Esophagus squamous epithelium (tissue), 4 donors: ENCODE measurements at regions not wholly inside any gene's neighbourhood (a gene's known extent, or its start where the extent isn't known, plus 50 kb on each side); places are given as distances from the start of the nearest gene placed in this dataset.

Experiments
- CTCF ChIP-seq, 6 experiments: fragments of 450-650 bp in 4 of 6; fragments of 200-600 bp in 2 of 6; sonication (generic) in 2 of 6; IDR thresholded peaks; one replicate each; pipeline ENCODE4 v1.5.1; 2016 to 2019; ENCODE audit warnings: antibody characterized with exemption in 6 of 6, mild to moderate bottlenecking in 4 of 6, moderate library complexity in 4 of 6
- POLR2A ChIP-seq, 4 donors: fragments of 450-650 bp; IDR thresholded peaks; one replicate each; pipeline ENCODE4 v1.6.1; 2017; ENCODE audit warnings: antibody characterized with exemption in 4 of 4, mild to moderate bottlenecking in 4 of 4, moderate library complexity in 3 of 4

- TF ChIP-seq POLR2A (IDR thresholded peaks at IDR 0.05) = no peak
- TF ChIP-seq CTCF (IDR thresholded peaks at IDR 0.05) = no peak
Measured at GRCh38 chr6:105497549-105497948, 94.7 kb upstream of the PREP start.
